H9 (cell line): ENCODE measurements at regions not wholly inside any gene's neighbourhood (a gene's known extent, or its start where the extent isn't known, plus 50 kb on each side); places are given as distances from the start of the nearest gene placed in this dataset.

Source experiments
- DNase-seq: peaks from one replicate; pipeline ENCODE4 v3.0.0-alpha.2; 2017
- H2AFZ ChIP-seq: one replicate; pipeline ENCODE4 v1.6.1; 2013; ENCODE audit warnings: mild to moderate bottlenecking, low read length, control low read depth, moderate library complexity
- H2AK5ac ChIP-seq: 2 replicates; pipeline ENCODE4 v1.6.1; 2013; ENCODE audit warnings: low read length, control low read depth, mixed read lengths; ENCODE audit not compliant: insufficient read length
- H2BK120ac ChIP-seq: one replicate; pipeline ENCODE4 v1.6.1; 2013; ENCODE audit warnings: low read depth, mild to moderate bottlenecking, low read length, control low read depth, inconsistent platforms; ENCODE audit not compliant: poor library complexity, severe bottlenecking
- H2BK12ac ChIP-seq: 2 replicates; pipeline ENCODE4 v1.6.1; 2013; ENCODE audit warnings: low read length, control low read depth, mixed read lengths, low read depth; ENCODE audit not compliant: insufficient read length
- H2BK15ac ChIP-seq: 2 replicates; pipeline ENCODE4 v1.6.1; 2013; ENCODE audit warnings: low read depth, low read length, control low read depth
- H2BK20ac ChIP-seq: one replicate; pipeline ENCODE4 v1.6.1; 2013; ENCODE audit warnings: low read depth, mild to moderate bottlenecking, low read length, control low read depth, inconsistent platforms; ENCODE audit not compliant: poor library complexity, severe bottlenecking
- H2BK5ac ChIP-seq: 2 replicates; pipeline ENCODE4 v1.6.1; 2013; ENCODE audit warnings: low read length, control low read depth, mixed read lengths; ENCODE audit not compliant: insufficient read length
- H3K14ac ChIP-seq: 2 replicates; pipeline ENCODE4 v1.6.1; 2013; ENCODE audit warnings: low read length, control low read depth; ENCODE audit not compliant: insufficient read depth
- H3K18ac ChIP-seq: 2 replicates; pipeline ENCODE4 v1.6.1; 2013; ENCODE audit warnings: low read depth, mild to moderate bottlenecking, mixed read lengths, low read length, control low read depth; ENCODE audit not compliant: insufficient read length
- H3K23ac ChIP-seq: 2 replicates; pipeline ENCODE4 v1.6.1; 2013; ENCODE audit warnings: low read length, control low read depth, mixed read lengths, low read depth; ENCODE audit not compliant: insufficient read length
- H3K23me2 ChIP-seq: 2 replicates; pipeline ENCODE4 v1.6.1; 2013; ENCODE audit warnings: low read depth, mild to moderate bottlenecking, mixed read lengths, low read length, control low read depth; ENCODE audit not compliant: insufficient read length, poor library complexity, severe bottlenecking
- H3K27ac ChIP-seq: 2 replicates; pipeline ENCODE4 v1.5.1; 2013; ENCODE audit warnings: low read length, control low read depth, mixed read lengths, low read depth; ENCODE audit not compliant: insufficient read length
- H3K27me3 ChIP-seq: 2 replicates; pipeline ENCODE4 v1.6.1; 2013; ENCODE audit warnings: low read length, control low read depth, inconsistent platforms; ENCODE audit not compliant: insufficient read depth
- H3K4ac ChIP-seq: 2 replicates; pipeline ENCODE4 v1.6.1; 2013; ENCODE audit warnings: low read depth, mild to moderate bottlenecking, control low read depth, inconsistent platforms, low read length, moderate library complexity
- H3K4me1 ChIP-seq: 2 replicates; pipeline ENCODE4 v1.6.1; 2013; ENCODE audit warnings: low read length, control low read depth, inconsistent platforms; ENCODE audit not compliant: insufficient read depth
- H3K4me2 ChIP-seq: 2 replicates; pipeline ENCODE4 v1.6.1; 2013; ENCODE audit warnings: low read length, control low read depth, mixed read lengths; ENCODE audit not compliant: insufficient read length, insufficient read depth
- H3K56ac ChIP-seq: 2 replicates; pipeline ENCODE4 v1.6.1; 2013; ENCODE audit warnings: low read depth, mild to moderate bottlenecking, mixed read lengths, low read length, control low read depth; ENCODE audit not compliant: insufficient read length
- H3K79me1 ChIP-seq: 2 replicates; pipeline ENCODE4 v1.6.1; 2013; ENCODE audit warnings: low read depth, mild to moderate bottlenecking, moderate library complexity, low read length, control low read depth, inconsistent platforms; ENCODE audit not compliant: insufficient read depth, poor library complexity, severe bottlenecking
- H3K79me2 ChIP-seq: 2 replicates; pipeline ENCODE4 v1.6.1; 2013; ENCODE audit warnings: low read length, control low read depth, inconsistent platforms; ENCODE audit not compliant: insufficient read depth
- H3K9ac ChIP-seq: 2 replicates; pipeline ENCODE4 v1.6.1; 2013; ENCODE audit warnings: low read length, control low read depth, mixed read lengths; ENCODE audit not compliant: insufficient read length; ENCODE audit errors: extremely low read depth
- H3K9me3 ChIP-seq: one replicate; pipeline ENCODE4 v1.6.1; 2013; ENCODE audit warnings: low read depth, low read length, inconsistent platforms; ENCODE audit not compliant: control insufficient read depth
- H3T11ph ChIP-seq: one replicate; pipeline ENCODE4 v1.6.1; 2013; ENCODE audit warnings: mild to moderate bottlenecking, low read length, control low read depth, inconsistent platforms
- H4K20me1 ChIP-seq: one replicate; pipeline ENCODE4 v1.6.1; 2013; ENCODE audit not compliant: control insufficient read depth, insufficient read length, insufficient read depth
- H4K5ac ChIP-seq: 2 replicates; pipeline ENCODE4 v1.6.1; 2013; ENCODE audit warnings: low read depth, mild to moderate bottlenecking, mixed read lengths, low read length, control low read depth; ENCODE audit not compliant: insufficient read length
- H4K8ac ChIP-seq: replicated peaks from 2 replicates; pipeline ENCODE4 v1.6.1; 2013; ENCODE audit warnings: low read length, control low read depth, mixed read lengths, low read depth; ENCODE audit not compliant: insufficient read length
- H4K91ac ChIP-seq: 2 replicates; pipeline ENCODE4 v1.6.1; 2013; ENCODE audit warnings: low read depth, mild to moderate bottlenecking, moderate library complexity, mixed read lengths, low read length, control low read depth; ENCODE audit not compliant: insufficient read length
- H3K27ac Mint-ChIP-seq, 3 experiments: 2 replicates in 2 of 3; 3 replicates in 1 of 3; pipeline ENCODE4 v1.8.0; 2020 to 2021; ENCODE audit warnings: mixed read lengths in 3 of 3, mild to moderate bottlenecking in 1 of 3, moderate library complexity in 1 of 3
- H3K27me3 Mint-ChIP-seq: 2 replicates; pipeline ENCODE4 v1.8.0; 2021; ENCODE audit warnings: low read depth, mild to moderate bottlenecking, moderate library complexity, mixed read lengths
- H3K36me3 Mint-ChIP-seq, 3 experiments: 2 replicates in 2 of 3; 3 replicates in 1 of 3; pipeline ENCODE4 v1.8.0; 2020 to 2021; ENCODE audit warnings: low read depth in 3 of 3, mixed read lengths in 3 of 3; ENCODE audit not compliant: insufficient read depth in 1 of 3
- H3K4me1 Mint-ChIP-seq, 2 experiments: 2 replicates each; pipeline ENCODE4 v1.8.0; 2020; ENCODE audit warnings: mixed read lengths in 2 of 2
- H3K4me3 Mint-ChIP-seq, 2 experiments: 2 replicates in 1 of 2; 3 replicates in 1 of 2; pipeline ENCODE4 v1.8.0; 2020 to 2021; ENCODE audit warnings: mild to moderate bottlenecking in 2 of 2, mixed read lengths in 2 of 2, moderate library complexity in 1 of 2
- H3K9me3 Mint-ChIP-seq, 2 experiments: 2 replicates in 1 of 2; 3 replicates in 1 of 2; pipeline ENCODE4 v1.8.0; 2020; ENCODE audit warnings: mild to moderate bottlenecking in 2 of 2, mixed read lengths in 2 of 2, moderate library complexity in 1 of 2
- CTCF ChIP-seq: fragments of 200-600 bp; sonication (generic); conservative IDR thresholded peaks from 3 replicates; pipeline ENCODE4 v1.8.0; 2021; ENCODE audit warnings: antibody characterized with exemption, mild to moderate bottlenecking
- WGBS: extraction: QIAGEN DNeasy Blood & Tissue Kit; methylation state at CpG from one replicate; pipeline ENCODE4 v1.1.7; 2013; ENCODE audit warnings: missing lambda C conversion rate, low lambda C conversion rate, mixed read lengths; ENCODE audit not compliant: insufficient read length; ENCODE audit errors: extremely low coverage; 5-methylcytosine and 5-hydroxymethylcytosine counted together

GRCh38 chr7:68873616-68874015 is 724.7 kb upstream of the AUTS2 start:
- H3K23ac ChIP-seq, result no peak overlapping the region
- no peak overlapping the region for H2BK5ac ChIP-seq
- Mint-ChIP-seq H3K27me3 (peaks cover 63% of the 10 kb centered on the region), H3K36me3 (peaks cover 0 to 1% (median 0%) of the 10 kb centered on the region in 3 experiments; a peak in 2 of 7 replicates), H3K4me1 (peaks cover 8 to 11% of the 10 kb centered on the region in 2 experiments), H3K9me3 (peaks cover 0 to 2% of the 10 kb centered on the region in 2 experiments; a peak in 2 of 5 replicates), H3K4me3 (no peak overlapping the region), H3K27ac (no peak overlapping the region)
- no peak overlapping the region for H2AFZ ChIP-seq
- no peak overlapping the region for H4K91ac ChIP-seq
- H3K9ac ChIP-seq, result no peak overlapping the region
- no peak overlapping the region for H3K4me2 ChIP-seq
- no peaks in the 10 kb centered on the region for H4K20me1 ChIP-seq
- H3K27ac ChIP-seq, result no peak overlapping the region
- no peak for TF ChIP-seq CTCF
- DNase-seq, result no peak
- no peak overlapping the region for H2BK15ac ChIP-seq
- no peak overlapping the region for H2BK20ac ChIP-seq
- no peaks in the 10 kb centered on the region for H3K27me3 ChIP-seq
- no peak overlapping the region for H4K5ac ChIP-seq
- H3K4me1 ChIP-seq, result no peaks in the 10 kb centered on the region; the same call in 1 of the 2 replicates
- no peak overlapping the region for H3K4ac ChIP-seq
- no peak overlapping the region for H2AK5ac ChIP-seq
- H4K8ac ChIP-seq, result no peak overlapping the region
- no peaks in the 10 kb centered on the region for H3K23me2 ChIP-seq
- no peak overlapping the region for H2BK120ac ChIP-seq
- no peak overlapping the region for H2BK12ac ChIP-seq
- no peaks in the 10 kb centered on the region for H3K79me2 ChIP-seq
- H3K14ac ChIP-seq, result no peak overlapping the region
- no peaks in the 10 kb centered on the region for H3K9me3 ChIP-seq
- H3K18ac ChIP-seq, result no peak overlapping the region
- no peak overlapping the region for H3T11ph ChIP-seq
- no peak overlapping the region for H3K56ac ChIP-seq
- H3K79me1 ChIP-seq, result no peaks in the 10 kb centered on the region
- WGBS, result no CpG with 5 or more reads among the region's 5 CpGs
